ENCODE measurements at regions not wholly inside any gene's neighbourhood (a gene's known extent, or its start where the extent isn't known, plus 50 kb on each side); places are given as distances from the start of the nearest gene placed in this dataset.
"Not testable (repeated sequence)": the region's sequence is repeated elsewhere in the genome, so short reads cannot be mapped to it uniquely, and the experiment has no call there.

GRCh38 chr5:135739383-135739981 lies 95.0 kb upstream of the SLC25A48 start (continued):
- no peak for TF ChIP-seq MYC (IDR thresholded peaks at IDR 0.05; ENCODE audit: borderline replicate concordance, low read length)
- no peak for TF ChIP-seq MAZ (IDR thresholded peaks at IDR 0.05; ENCODE audit: borderline replicate concordance, low read depth, low read length)
- no peak for TF ChIP-seq EHF (CRISPR knock-in tag; IDR thresholded peaks at IDR 0.05)
- TF ChIP-seq ZSCAN20 (CRISPR knock-in tag; IDR thresholded peaks at IDR 0.05), result no peak
- TF ChIP-seq BCL3 (IDR thresholded peaks at IDR 0.05), result no peak

- FAIRE-seq, result no peak
- Histone ChIP-seq H3K4me3 (no peak overlapping the region), H3K27ac (no peak overlapping the region), H3K9me3 (no peaks in the 10 kb centered on the region), H3K4me1 (no peaks in the 10 kb centered on the region), H3K4me2 (no peak overlapping the region)
- TF ChIP-seq FOSL2 (IDR thresholded peaks at IDR 0.05) (no peak), FOSL2 (CRISPR knock-in tag; IDR thresholded peaks at IDR 0.05) (no peak)
- ATAC-seq, result no peak; a peak in 1 of 6 replicates
- WGBS (ENCODE audit: missing lambda C conversion rate), result 55% methylated on average over 5 of the region's 5 CpGs
- DNase-seq (ENCODE audit: low read depth in 1 of 2, low spot score in 1 of 2), result no peak
- CTCF ChIA-PET, result interaction anchor here (1.4 kb wide), 1 partner anchor 10 kb away, joined by 7 read pairs; no protein-coding TSS in a partner anchor
- POLR2A ChIA-PET, result no interaction called here
Observed at GRCh38 chr5:135738564-135738875, 95.9 kb upstream of the SLC25A48 start.

GRCh38 chr5:135737701-135738563 lies 96.5 kb upstream of the SLC25A48 start:
- DNase-seq (ENCODE audit: low read depth in 1 of 2, low spot score in 1 of 2), result no peak
- H3K9me3 ChIP-seq, result no peaks in the 10 kb centered on the region
- no peak for FAIRE-seq
- ChIA-PET POLR2A (no interaction called here), CTCF (interaction anchor here (0.6 to 1.4 kb wide), 2 partner anchors 9 to 438 kb away, joined by 3 to 7 read pairs; no protein-coding TSS in a partner anchor)
- WGBS (ENCODE audit: missing lambda C conversion rate), result 57% methylated on average over 11 of the region's 11 CpGs
- 0 out of 6 replicates have a peak, but pooled peaks of 1 of the 2 experiments have one; percentile 43 for ATAC-seq
- H3K27ac ChIP-seq, result no peak overlapping the region
- H3K4me2 ChIP-seq, result no peak overlapping the region
- TF ChIP-seq REST (IDR thresholded peaks at IDR 0.05) (no peak), ELK1 (IDR thresholded peaks at IDR 0.05; ENCODE audit: low read depth, low read length) (no peak), HOXA7 (CRISPR knock-in tag; IDR thresholded peaks at IDR 0.05) (no peak), NR3C1 (IDR thresholded peaks at IDR 0.05) (no peak), HDAC2 (IDR thresholded peaks at IDR 0.05) (no peak), ZC3H11A (IDR thresholded peaks at IDR 0.05) (no peak), RFX5 (IDR thresholded peaks at IDR 0.05) (no peak), RAD21 (conservative IDR thresholded peaks at IDR 0.05 in 1 of 2, IDR thresholded peaks at IDR 0.05 in 1 of 2) (no peak), JUNB (IDR thresholded peaks at IDR 0.05) (no peak), BCL3 (IDR thresholded peaks at IDR 0.05) (no peak), CHD2 (IDR thresholded peaks at IDR 0.05; ENCODE audit: low read length, partially characterized antibody) (no peak), ZFP36 (IDR thresholded peaks at IDR 0.05; ENCODE audit: borderline replicate concordance, partially characterized antibody) (no peak), POLR2A (IDR thresholded peaks at IDR 0.05; ENCODE audit: low read length) (no peak), JUN (IDR thresholded peaks at IDR 0.05) (no peak), EHF (CRISPR knock-in tag; IDR thresholded peaks at IDR 0.05) (no peak), POLR2AphosphoS2 (conservative IDR thresholded peaks at IDR 0.05; ENCODE audit: low read length) (no peak), SREBF2 (IDR thresholded peaks at IDR 0.05) (no peak), MAX (IDR thresholded peaks at IDR 0.05) (no peak), SMC3 (IDR thresholded peaks at IDR 0.05) (no peak)
- H3K4me3 ChIP-seq, result no peak overlapping the region
- H3K4me1 ChIP-seq, result no peaks in the 10 kb centered on the region

GRCh38 chr5:135736952-135737351 lies 97.5 kb upstream of the SLC25A48 start:
- FAIRE-seq; DNase-seq (ENCODE audit: low read depth in 1 of 2, low spot score in 1 of 2); ATAC-seq; CTCF ChIA-PET; H3K4me2 ChIP-seq; H3K4me3 ChIP-seq; H3K4me1 ChIP-seq; H3K27ac ChIP-seq; POLR2A ChIA-PET; H3K9me3 ChIP-seq: not testable (repeated sequence)
- WGBS (ENCODE audit: missing lambda C conversion rate), result 25% methylated on average over 9 of the region's 9 CpGs

All from A549 (cell line).